Stimulated activated CD8-positive, alpha-beta memory T cell treated with anti-CD3 and anti-CD28 coated beads, Interleukin-12 subunit alpha, Interleukin-12 subunit beta, amount 100 ng/mL, for 24 hours (primary cell): ENCODE measurements at regions not wholly inside any gene's neighbourhood (a gene's known extent, or its start where the extent isn't known, plus 50 kb on each side); places are given as distances from the start of the nearest gene placed in this dataset.

Experiments used
- DNase-seq: peaks from one replicate; pipeline ENCODE4 v3.0.0-alpha.2; 2020; ENCODE audit errors: extremely low read depth

GRCh38 chr9:121550041-121550440 is 50.4 kb upstream of the GGTA1 start:
- no peak for DNase-seq

- peak; percentile 12 for DNase-seq
Observed at GRCh38 chr9:121550569-121551512, 51.2 kb upstream of the GGTA1 start.

- no peak for DNase-seq
Observed at GRCh38 chr9:121551985-121552753, 52.5 kb upstream of the GGTA1 start.

- no peak for DNase-seq
Observed at GRCh38 chr9:121556082-121556481, 56.4 kb upstream of the GGTA1 start.

GRCh38 chr9:121556580-121556979 is 56.9 kb upstream of the GGTA1 start:
- no peak for DNase-seq

- DNase-seq: no peak
Observed at GRCh38 chr9:121557581-121558447, 58.2 kb upstream of the GGTA1 start.

GRCh38 chr9:121558473-121558872 is 58.8 kb upstream of the GGTA1 start:
- DNase-seq: no peak

- DNase-seq: no peak
Observed at GRCh38 chr9:121559183-121559582, 59.5 kb upstream of the GGTA1 start.

GRCh38 chr9:121560921-121561320 is 61.3 kb upstream of the GGTA1 start:
- no peak for DNase-seq

- DNase-seq: no peak
Observed at GRCh38 chr9:121561385-121562222, 62.0 kb upstream of the GGTA1 start.

GRCh38 chr9:121562301-121562700 is 62.7 kb upstream of the GGTA1 start:
- no peak for DNase-seq

- DNase-seq: no peak
Observed at GRCh38 chr9:121563425-121563824, 63.8 kb upstream of the GGTA1 start.

GRCh38 chr9:121563881-121564460 is 64.3 kb upstream of the GGTA1 start:
- no peak for DNase-seq

- DNase-seq: no peak
Observed at GRCh38 chr9:121564504-121565260, 65.0 kb upstream of the GGTA1 start.

GRCh38 chr9:121566481-121567465 is 67.1 kb upstream of the GGTA1 start:
- DNase-seq: no peak

GRCh38 chr9:121567500-121568342 is 68.1 kb upstream of the GGTA1 start:
- DNase-seq: no peak
